Astrocyte of the cerebellum (primary cell): ENCODE measurements at regions not wholly inside any gene's neighbourhood (a gene's known extent, or its start where the extent isn't known, plus 50 kb on each side); places are given as distances from the start of the nearest gene placed in this dataset.

ENCODE experiments used
- DNase-seq: peaks from one replicate; pipeline ENCODE4 v3.0.0-alpha.2; 2011; ENCODE audit warnings: low read depth
- H3K4me3 ChIP-seq: 2 replicates; pipeline ENCODE4 v1.5.1; 2011; ENCODE audit warnings: mild to moderate bottlenecking, low read depth, low read length, moderate library complexity
- CTCF ChIP-seq: IDR thresholded peaks from 2 replicates; pipeline ENCODE4 v1.5.1; 2012; ENCODE audit warnings: low read length, low read depth, moderate library complexity, mild to moderate bottlenecking; ENCODE audit errors: missing control alignments
- in situ Hi-C: cut with HindIII; loops from 2 replicates; pipeline ENCODE4 v1.10.0; 2017; ENCODE audit warnings: low sequenced_read_pairs

GRCh38 chr3:7920211-7920610 is 581.4 kb upstream of the LMCD1 start:
- no peak for TF ChIP-seq CTCF
- DNase-seq = no peak
- in situ Hi-C loops = no loop called here
- no peak overlapping the region for H3K4me3 ChIP-seq

GRCh38 chr3:7924228-7924627 is 577.4 kb upstream of the LMCD1 start:
- no peak for TF ChIP-seq CTCF
- H3K4me3 ChIP-seq = no peak overlapping the region
- in situ Hi-C loops = no loop called here
- DNase-seq = no peak

- in situ Hi-C loops = no loop called here
- no peak for DNase-seq
- H3K4me3 ChIP-seq = no peak overlapping the region
- no peak for TF ChIP-seq CTCF
Observed at GRCh38 chr3:7927015-7927414, 574.6 kb upstream of the LMCD1 start.

- in situ Hi-C loops = no loop called here
- no peak for DNase-seq
- H3K4me3 ChIP-seq = no peak overlapping the region
- TF ChIP-seq CTCF = no peak
Observed at GRCh38 chr3:7927864-7928263, 573.8 kb upstream of the LMCD1 start.

- no peak for DNase-seq
- in situ Hi-C loops = no loop called here
- H3K4me3 ChIP-seq = no peak overlapping the region
- no peak for TF ChIP-seq CTCF
Observed at GRCh38 chr3:7929319-7929889, 572.2 kb upstream of the LMCD1 start.

- DNase-seq = no peak
- no peak for TF ChIP-seq CTCF
- H3K4me3 ChIP-seq = no peak overlapping the region
- in situ Hi-C loops = no loop called here
Observed at GRCh38 chr3:7934362-7934761, 567.3 kb upstream of the LMCD1 start.

- no peak for DNase-seq
- in situ Hi-C loops = no loop called here
- no peak for TF ChIP-seq CTCF
Observed at GRCh38 chr3:7947930-7948329, 553.7 kb upstream of the LMCD1 start.

More at GRCh38 chr3:7947930-7948329, 553.7 kb upstream of the LMCD1 start:
- H3K4me3 ChIP-seq = no peak overlapping the region
